ENCODE measurements at regions not wholly inside any gene's neighbourhood (a gene's known extent, or its start where the extent isn't known, plus 50 kb on each side); places are given as distances from the start of the nearest gene placed in this dataset.
A peak's percentile ranks its signal among the peaks of the same experiment; 100 is the strongest.
"Not testable (repeated sequence)": the region's sequence is repeated elsewhere in the genome, so short reads cannot be mapped to it uniquely, and the experiment has no call there.

DNA sequence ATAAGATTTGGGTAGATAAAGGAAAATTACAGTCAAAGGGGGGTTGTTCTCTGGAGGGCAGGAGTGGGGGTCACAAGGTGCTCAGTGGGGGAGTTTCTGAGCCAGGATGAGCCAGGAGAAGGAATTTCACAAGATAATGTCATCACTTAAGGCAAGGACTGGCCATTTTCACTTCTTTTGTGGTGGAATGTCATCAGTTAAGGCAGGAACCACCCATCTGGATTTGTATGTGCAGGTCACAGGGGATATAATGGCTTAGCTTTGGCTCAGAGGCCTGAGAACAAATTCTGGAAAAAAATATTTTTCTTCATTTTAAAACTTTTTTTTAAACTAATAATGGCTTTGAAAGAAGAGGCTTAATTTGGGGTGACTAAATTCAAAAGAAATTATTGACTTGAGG, 94.5 kb downstream of the ZNF486 start:
- not testable (repeated sequence) for H4K91ac ChIP-seq (ENCODE audit: low read depth, low read length); H3K4me1 ChIP-seq (ENCODE audit: control insufficient read depth in 1 of 2, insufficient read depth in 2 of 2, low read length in 2 of 2); H2AFZ ChIP-seq (ENCODE audit: insufficient read depth, low read length, poor library complexity); H3K4ac ChIP-seq (ENCODE audit: low read depth, low read length); H3K79me1 ChIP-seq (ENCODE audit: low read length); H2AK5ac ChIP-seq (ENCODE audit: low read length); H3K9ac ChIP-seq (ENCODE audit: low read length); H3K4me3 ChIP-seq (ENCODE audit: low read depth, low read length); H3K9me3 ChIP-seq (ENCODE audit: insufficient read depth, low read depth, low read length); DNase-seq; H4K12ac ChIP-seq (ENCODE audit: low read depth, low read length); H3K27ac ChIP-seq (ENCODE audit: low read depth, low read length); H4K8ac ChIP-seq (ENCODE audit: low read depth, low read length); H3K14ac ChIP-seq (ENCODE audit: low read length); H3K79me2 ChIP-seq (ENCODE audit: control insufficient read depth, insufficient read depth, low read length, poor library complexity); H3K27me3 ChIP-seq (ENCODE audit: insufficient read depth, low read length); H2BK12ac ChIP-seq (ENCODE audit: low read length); H3K23ac ChIP-seq (ENCODE audit: low read length); H2BK120ac ChIP-seq (ENCODE audit: insufficient read depth, low read length, poor library complexity); H3K18ac ChIP-seq (ENCODE audit: low read length); H3K36me3 ChIP-seq (ENCODE audit: control insufficient read depth in 1 of 2, insufficient read depth in 2 of 2, low read length in 2 of 2); H2BK5ac ChIP-seq (ENCODE audit: low read depth, low read length, poor library complexity); H3K4me2 ChIP-seq (ENCODE audit: low read length)

DNA sequence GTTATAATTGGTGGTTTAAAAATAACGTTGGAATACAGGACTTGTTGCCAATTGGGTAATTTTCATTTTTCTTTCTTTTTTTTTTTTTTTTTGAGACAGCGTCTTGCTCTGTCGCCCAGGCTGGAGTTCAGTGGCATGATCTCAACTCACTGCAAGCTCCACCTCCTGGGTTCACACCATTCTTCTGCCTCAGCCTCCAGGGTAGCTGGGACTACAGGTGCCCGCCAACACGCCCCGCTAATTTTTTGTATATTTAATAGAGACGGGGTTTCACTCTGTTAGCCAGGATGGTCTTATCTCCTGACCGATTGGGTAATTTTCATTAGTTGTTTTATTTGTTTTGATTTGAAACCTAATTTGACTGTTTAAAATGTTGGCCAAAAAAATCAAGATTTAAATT, 93.7 kb downstream of the ZNF486 start:
- not testable (repeated sequence) for DNase-seq; H4K12ac ChIP-seq (ENCODE audit: low read depth, low read length); H2AK5ac ChIP-seq (ENCODE audit: low read length); H3K4ac ChIP-seq (ENCODE audit: low read depth, low read length); H2BK12ac ChIP-seq (ENCODE audit: low read length); H3K14ac ChIP-seq (ENCODE audit: low read length); H2BK5ac ChIP-seq (ENCODE audit: low read depth, low read length, poor library complexity); H3K27ac ChIP-seq (ENCODE audit: low read depth, low read length); H3K9me3 ChIP-seq (ENCODE audit: insufficient read depth, low read depth, low read length); H3K36me3 ChIP-seq (ENCODE audit: control insufficient read depth in 1 of 2, insufficient read depth in 2 of 2, low read length in 2 of 2); H4K8ac ChIP-seq (ENCODE audit: low read depth, low read length); H3K23ac ChIP-seq (ENCODE audit: low read length); H3K9ac ChIP-seq (ENCODE audit: low read length); H4K91ac ChIP-seq (ENCODE audit: low read depth, low read length); H2BK120ac ChIP-seq (ENCODE audit: insufficient read depth, low read length, poor library complexity); H3K79me1 ChIP-seq (ENCODE audit: low read length); H3K4me1 ChIP-seq (ENCODE audit: control insufficient read depth in 1 of 2, insufficient read depth in 2 of 2, low read length in 2 of 2); H3K18ac ChIP-seq (ENCODE audit: low read length); H3K4me2 ChIP-seq (ENCODE audit: low read length); H2AFZ ChIP-seq (ENCODE audit: insufficient read depth, low read length, poor library complexity); H3K79me2 ChIP-seq (ENCODE audit: control insufficient read depth, insufficient read depth, low read length, poor library complexity); H3K27me3 ChIP-seq (ENCODE audit: insufficient read depth, low read length); H3K4me3 ChIP-seq (ENCODE audit: low read depth, low read length)
- WGBS (ENCODE audit: extremely low coverage, insufficient coverage, insufficient read length): no CpG with 5 or more reads among the region's 8 CpGs

DNA sequence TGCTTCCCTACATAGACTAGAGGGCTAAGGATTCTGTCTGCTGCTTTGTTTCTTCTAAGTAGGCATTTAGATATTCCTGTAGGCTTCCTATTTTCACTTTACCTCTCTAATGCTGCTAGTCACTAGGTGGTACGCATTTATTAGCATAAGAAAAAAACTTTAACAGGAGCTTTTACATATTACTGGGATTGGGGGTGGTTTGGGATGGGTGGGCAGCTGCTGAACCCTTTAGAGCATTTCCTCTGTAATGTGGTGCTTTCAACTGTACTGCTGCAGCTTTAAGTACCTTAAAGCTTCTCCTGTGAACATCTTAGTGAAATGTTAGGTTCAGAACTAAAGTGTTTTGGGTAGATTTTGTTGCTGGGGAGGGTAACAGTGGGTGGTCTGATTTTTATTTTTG, 92.6 kb downstream of the ZNF486 start:
- no CpG with 5 or more reads among the region's 1 CpG for WGBS (ENCODE audit: extremely low coverage, insufficient coverage, insufficient read length)
- H3K9ac ChIP-seq (ENCODE audit: low read length): no peak overlapping the region
- no peaks in the 10 kb centered on the region for H3K79me1 ChIP-seq (ENCODE audit: low read length)
- no peaks in the 10 kb centered on the region for H3K36me3 ChIP-seq (ENCODE audit: control insufficient read depth in 1 of 2, insufficient read depth in 2 of 2, low read length in 2 of 2)
- no peak overlapping the region for H3K27ac ChIP-seq (ENCODE audit: low read depth, low read length)
- no peaks in the 10 kb centered on the region for H3K9me3 ChIP-seq (ENCODE audit: insufficient read depth, low read depth, low read length)
- H3K4me1 ChIP-seq (ENCODE audit: control insufficient read depth in 1 of 2, insufficient read depth in 2 of 2, low read length in 2 of 2): no peaks in the 10 kb centered on the region
- no peak overlapping the region for H3K4me3 ChIP-seq (ENCODE audit: low read depth, low read length)
- no peak for DNase-seq
- H3K79me2 ChIP-seq (ENCODE audit: control insufficient read depth, insufficient read depth, low read length, poor library complexity): no peaks in the 10 kb centered on the region
- H2BK12ac ChIP-seq (ENCODE audit: low read length): no peak overlapping the region
- H4K8ac ChIP-seq (ENCODE audit: low read depth, low read length): no peak overlapping the region
- H2BK5ac ChIP-seq (ENCODE audit: low read depth, low read length, poor library complexity): no peak overlapping the region
- no peak overlapping the region for H4K91ac ChIP-seq (ENCODE audit: low read depth, low read length)
- no peak overlapping the region for H3K14ac ChIP-seq (ENCODE audit: low read length)
- no peak overlapping the region for H4K12ac ChIP-seq (ENCODE audit: low read depth, low read length)
- no peak overlapping the region for H3K18ac ChIP-seq (ENCODE audit: low read length)
- H3K4me2 ChIP-seq (ENCODE audit: low read length): no peak overlapping the region
- no peak overlapping the region for H2BK120ac ChIP-seq (ENCODE audit: insufficient read depth, low read length, poor library complexity)
- no peak overlapping the region for H2AK5ac ChIP-seq (ENCODE audit: low read length)
- H3K27me3 ChIP-seq (ENCODE audit: insufficient read depth, low read length): no peaks in the 10 kb centered on the region
- no peak overlapping the region for H2AFZ ChIP-seq (ENCODE audit: insufficient read depth, low read length, poor library complexity)
- H3K23ac ChIP-seq (ENCODE audit: low read length): no peak overlapping the region
- no peak overlapping the region for H3K4ac ChIP-seq (ENCODE audit: low read depth, low read length)

- no peak overlapping the region for H3K4ac ChIP-seq (ENCODE audit: low read depth, low read length)
- no CpG with 5 or more reads among the region's 2 CpGs for WGBS (ENCODE audit: extremely low coverage, insufficient coverage, insufficient read length)
- no peak overlapping the region for H2AFZ ChIP-seq (ENCODE audit: insufficient read depth, low read length, poor library complexity)
- H3K79me1 ChIP-seq (ENCODE audit: low read length): no peaks in the 10 kb centered on the region
- no peak overlapping the region for H4K91ac ChIP-seq (ENCODE audit: low read depth, low read length)
- no peaks in the 10 kb centered on the region for H3K79me2 ChIP-seq (ENCODE audit: control insufficient read depth, insufficient read depth, low read length, poor library complexity)
- H3K4me1 ChIP-seq (ENCODE audit: control insufficient read depth in 1 of 2, insufficient read depth in 2 of 2, low read length in 2 of 2): no peaks in the 10 kb centered on the region
- H3K9ac ChIP-seq (ENCODE audit: low read length): no peak overlapping the region
- H3K27me3 ChIP-seq (ENCODE audit: insufficient read depth, low read length): no peaks in the 10 kb centered on the region
- H3K23ac ChIP-seq (ENCODE audit: low read length): no peak overlapping the region
- H3K9me3 ChIP-seq (ENCODE audit: insufficient read depth, low read depth, low read length): no peaks in the 10 kb centered on the region
- H3K14ac ChIP-seq (ENCODE audit: low read length): no peak overlapping the region
- H4K8ac ChIP-seq (ENCODE audit: low read depth, low read length): no peak overlapping the region
- H2BK12ac ChIP-seq (ENCODE audit: low read length): no peak overlapping the region
- no peak overlapping the region for H3K27ac ChIP-seq (ENCODE audit: low read depth, low read length)
- H2AK5ac ChIP-seq (ENCODE audit: low read length): no peak overlapping the region
- no peaks in the 10 kb centered on the region for H3K36me3 ChIP-seq (ENCODE audit: control insufficient read depth in 1 of 2, insufficient read depth in 2 of 2, low read length in 2 of 2)
- H3K4me3 ChIP-seq (ENCODE audit: low read depth, low read length): no peak overlapping the region
- no peak overlapping the region for H2BK120ac ChIP-seq (ENCODE audit: insufficient read depth, low read length, poor library complexity)
- H3K4me2 ChIP-seq (ENCODE audit: low read length): no peak overlapping the region
- H3K18ac ChIP-seq (ENCODE audit: low read length): no peak overlapping the region
- no peak for DNase-seq
- H2BK5ac ChIP-seq (ENCODE audit: low read depth, low read length, poor library complexity): no peak overlapping the region
- H4K12ac ChIP-seq (ENCODE audit: low read depth, low read length): no peak overlapping the region
Measured at GRCh38 chr19:20256606-20257005, 89.6 kb downstream of the ZNF486 start.

GRCh38 chr19:20254121-20254520, 87.1 kb downstream of the ZNF486 start:
- Histone ChIP-seq H3K9ac (ENCODE audit: low read length) (no peak overlapping the region), H2AK5ac (ENCODE audit: low read length) (no peak overlapping the region), H3K4me3 (ENCODE audit: low read depth, low read length) (no peak overlapping the region), H3K27me3 (ENCODE audit: insufficient read depth, low read length) (no peaks in the 10 kb centered on the region), H3K9me3 (ENCODE audit: insufficient read depth, low read depth, low read length) (no peaks in the 10 kb centered on the region), H3K27ac (ENCODE audit: low read depth, low read length) (no peak overlapping the region), H2BK5ac (ENCODE audit: low read depth, low read length, poor library complexity) (no peak overlapping the region), H3K4me1 (ENCODE audit: control insufficient read depth in 1 of 2, insufficient read depth in 2 of 2, low read length in 2 of 2) (peaks cover 0 to 2% of the 10 kb centered on the region in 2 experiments), H2AFZ (ENCODE audit: insufficient read depth, low read length, poor library complexity) (no peak overlapping the region), H3K4ac (ENCODE audit: low read depth, low read length) (no peak overlapping the region), H3K79me2 (ENCODE audit: control insufficient read depth, insufficient read depth, low read length, poor library complexity) (no peaks in the 10 kb centered on the region), H3K23ac (ENCODE audit: low read length) (no peak overlapping the region), H3K36me3 (ENCODE audit: control insufficient read depth in 1 of 2, insufficient read depth in 2 of 2, low read length in 2 of 2) (no peaks in the 10 kb centered on the region), H4K12ac (ENCODE audit: low read depth, low read length) (no peak overlapping the region), H4K91ac (ENCODE audit: low read depth, low read length) (no peak overlapping the region), H3K79me1 (ENCODE audit: low read length) (no peaks in the 10 kb centered on the region), H3K4me2 (ENCODE audit: low read length) (no peak overlapping the region), H2BK120ac (ENCODE audit: insufficient read depth, low read length, poor library complexity) (no peak overlapping the region), H3K18ac (ENCODE audit: low read length) (no peak overlapping the region), H4K8ac (ENCODE audit: low read depth, low read length) (no peak overlapping the region), H2BK12ac (ENCODE audit: low read length) (no peak overlapping the region), H3K14ac (ENCODE audit: low read length) (no peak overlapping the region)
- peak; percentile 9 to 41 for DNase-seq
- WGBS (ENCODE audit: extremely low coverage, insufficient coverage, insufficient read length): no CpG with 5 or more reads among the region's 5 CpGs
